ENCODE measurements at regions not wholly inside any gene's neighbourhood (a gene's known extent, or its start where the extent isn't known, plus 50 kb on each side); places are given as distances from the start of the nearest gene placed in this dataset.

GRCh38 chr10:44323838-44324237 is 61.1 kb downstream of the CXCL12 start (continued):
- TF ChIP-seq MAX (IDR thresholded peaks at IDR 0.05) (no peak), ASH2L (IDR thresholded peaks at IDR 0.05; ENCODE audit: low read length) (no peak), NRF1 (IDR thresholded peaks at IDR 0.05; ENCODE audit: low read depth, low read length) (no peak), HDAC2 (IDR thresholded peaks at IDR 0.05; ENCODE audit: borderline replicate concordance in 1 of 2, low read depth in 2 of 2, low read length in 2 of 2) (no peak), SP4 (IDR thresholded peaks at IDR 0.05; ENCODE audit: low read length) (no peak), TAF7 (optimal IDR thresholded peaks at IDR 0.05; ENCODE audit: borderline replicate concordance, low read depth, low read length) (no peak), CBX5 (IDR thresholded peaks at IDR 0.05; ENCODE audit: low read depth, low read length) (no peak)

All from H1 (cell line).